ENCODE measurements at regions not wholly inside any gene's neighbourhood (a gene's known extent, or its start where the extent isn't known, plus 50 kb on each side); places are given as distances from the start of the nearest gene placed in this dataset.
"Not testable (repeated sequence)": the region's sequence is repeated elsewhere in the genome, so short reads cannot be mapped to it uniquely, and the experiment has no call there.

DNA sequence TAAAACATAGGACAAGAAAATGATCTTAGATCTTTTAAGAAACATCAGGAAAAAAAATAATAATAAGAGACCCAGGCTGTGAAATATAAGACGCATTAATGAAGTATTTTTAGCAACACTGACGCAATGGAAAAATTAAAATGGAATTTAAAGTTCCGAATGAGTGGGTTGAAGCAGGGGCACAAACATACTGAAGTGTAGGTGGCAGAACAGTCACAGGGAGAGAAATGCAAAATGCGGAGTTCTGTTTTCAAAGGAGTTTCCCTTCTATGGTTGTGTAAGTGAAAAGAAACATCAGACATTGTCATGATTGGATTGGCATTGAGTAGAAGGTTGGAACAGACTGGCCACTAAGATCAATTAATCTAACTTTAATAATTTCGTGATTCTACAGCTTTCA is 159.8 kb downstream of the CYSLTR2 start:
- TF ChIP-seq POLR2AphosphoS5 (IDR thresholded peaks at IDR 0.05; ENCODE audit: low read depth, low read length) (no peak), TAF1 (IDR thresholded peaks at IDR 0.05; ENCODE audit: borderline replicate concordance, low read depth, low read length) (no peak), POLR2A (IDR thresholded peaks at IDR 0.05; ENCODE audit: low read depth, low read length) (no peak)
- FAIRE-seq = no peak
- DNase-seq (ENCODE audit: insufficient read length) = no peak

DNA sequence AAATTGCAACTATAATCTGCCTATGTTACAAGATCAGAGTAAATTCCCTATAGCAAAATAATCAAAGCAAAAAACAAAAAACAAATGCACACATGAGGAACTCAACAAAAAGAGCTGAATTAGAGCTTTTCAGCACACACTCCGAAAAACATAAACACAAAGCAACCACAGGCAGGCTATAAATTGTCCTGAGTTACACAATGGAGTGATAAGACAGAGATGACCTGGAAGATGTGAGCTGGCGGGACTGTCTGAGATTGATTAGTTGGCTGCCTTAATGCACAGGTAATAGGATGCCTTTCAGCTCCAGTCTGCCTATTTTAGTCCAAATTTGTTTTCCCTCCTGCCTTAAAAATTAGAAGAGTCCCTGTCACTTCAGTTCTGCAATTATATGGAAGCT is 159.0 kb upstream of the FNDC3A start:
- TF ChIP-seq TAF1 (IDR thresholded peaks at IDR 0.05; ENCODE audit: borderline replicate concordance, low read depth, low read length) = no peak
- TF ChIP-seq POLR2AphosphoS5 (IDR thresholded peaks at IDR 0.05; ENCODE audit: low read depth, low read length) = no peak
- no peak for TF ChIP-seq POLR2A (IDR thresholded peaks at IDR 0.05; ENCODE audit: low read depth, low read length)
- DNase-seq (ENCODE audit: insufficient read length) = no peak
- FAIRE-seq = no peak

GRCh38 chr13:48817166-48817802 is 158.4 kb upstream of the FNDC3A start:
- FAIRE-seq = no peak
- TF ChIP-seq POLR2A (IDR thresholded peaks at IDR 0.05; ENCODE audit: low read depth, low read length) (no peak), TAF1 (IDR thresholded peaks at IDR 0.05; ENCODE audit: borderline replicate concordance, low read depth, low read length) (no peak), POLR2AphosphoS5 (IDR thresholded peaks at IDR 0.05; ENCODE audit: low read depth, low read length) (no peak)
- DNase-seq (ENCODE audit: insufficient read length) = no peak

- FAIRE-seq (no peak), DNase-seq (ENCODE audit: insufficient read length) (no peak)
- TF ChIP-seq POLR2A (IDR thresholded peaks at IDR 0.05; ENCODE audit: low read depth, low read length) = no peak
- TF ChIP-seq TAF1 (IDR thresholded peaks at IDR 0.05; ENCODE audit: borderline replicate concordance, low read depth, low read length) = no peak
- no peak for TF ChIP-seq POLR2AphosphoS5 (IDR thresholded peaks at IDR 0.05; ENCODE audit: low read depth, low read length)
These were observed 157.0 kb upstream of the FNDC3A start for GRCh38 chr13:48818495-48819356.

DNA sequence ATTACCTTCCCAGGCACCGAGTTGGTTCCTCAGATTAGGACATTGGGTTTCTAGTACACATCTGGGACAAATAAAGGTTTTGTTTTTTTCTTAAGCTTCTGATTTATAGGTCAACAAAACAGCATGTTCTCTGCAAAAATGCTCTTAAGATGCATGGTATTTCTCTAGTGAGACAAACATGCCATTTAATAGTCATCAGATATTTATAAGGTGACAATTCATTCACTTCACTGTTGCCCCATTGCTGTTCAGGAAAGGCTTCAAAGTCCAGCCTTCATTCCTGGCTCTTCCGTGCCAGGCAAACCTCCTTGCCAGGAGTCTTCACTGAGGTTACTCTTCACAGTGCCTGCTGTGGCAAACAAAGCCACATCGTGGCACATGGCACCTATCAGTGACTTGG is 156.3 kb upstream of the FNDC3A start:
- TF ChIP-seq POLR2A (IDR thresholded peaks at IDR 0.05; ENCODE audit: low read depth, low read length) = no peak
- TF ChIP-seq POLR2AphosphoS5 (IDR thresholded peaks at IDR 0.05; ENCODE audit: low read depth, low read length) = no peak
- no peak for TF ChIP-seq TAF1 (IDR thresholded peaks at IDR 0.05; ENCODE audit: borderline replicate concordance, low read depth, low read length)
- no peak for FAIRE-seq

DNA sequence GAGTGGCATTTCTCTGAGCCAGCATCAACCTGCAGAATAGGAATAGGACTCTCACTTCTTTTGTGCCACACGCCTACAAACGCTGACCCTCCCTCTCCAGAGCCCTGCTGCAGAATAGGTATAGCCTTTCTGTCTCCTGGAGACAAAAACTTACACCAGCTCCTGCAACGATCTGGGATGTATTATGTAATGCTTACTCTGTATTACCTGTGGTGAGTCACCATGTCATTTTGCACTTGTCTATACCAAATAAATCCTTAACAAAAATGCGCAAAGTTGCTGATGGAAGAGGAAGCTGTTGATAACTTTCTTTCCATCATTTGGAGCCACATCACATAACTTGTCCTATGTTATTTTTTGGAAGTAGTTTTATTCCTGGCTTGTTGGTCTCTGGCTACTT is 155.8 kb upstream of the FNDC3A start:
- TF ChIP-seq POLR2A (IDR thresholded peaks at IDR 0.05; ENCODE audit: low read depth, low read length) (no peak), TAF1 (IDR thresholded peaks at IDR 0.05; ENCODE audit: borderline replicate concordance, low read depth, low read length) (no peak), POLR2AphosphoS5 (IDR thresholded peaks at IDR 0.05; ENCODE audit: low read depth, low read length) (no peak)
- FAIRE-seq (no peak), DNase-seq (ENCODE audit: insufficient read length) (no peak)

More for the DNA sequence above, 156.3 kb upstream of the FNDC3A start:
- DNase-seq (ENCODE audit: insufficient read length) = no peak

DNA sequence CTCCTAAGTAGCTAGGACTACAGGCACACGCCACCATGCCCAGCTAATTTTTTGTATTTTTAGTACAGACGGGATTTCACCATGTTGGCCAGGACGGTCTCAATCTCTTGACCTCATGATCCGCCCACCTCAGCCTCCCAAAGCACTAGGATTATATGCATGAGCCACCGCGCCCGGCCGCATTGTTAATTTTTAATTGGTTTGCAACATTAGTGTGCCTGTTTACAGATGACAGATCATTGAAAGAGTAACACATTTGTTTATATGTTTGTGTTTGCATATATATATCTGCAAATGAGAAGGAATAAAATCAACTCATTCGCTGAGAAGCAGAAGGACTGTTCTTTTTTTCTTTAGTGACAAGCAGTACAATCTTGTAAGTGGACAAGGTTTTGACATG is 152.2 kb upstream of the FNDC3A start:
- FAIRE-seq; DNase-seq (ENCODE audit: insufficient read length): not testable (repeated sequence)

GRCh38 chr13:48826039-48826438 is 149.7 kb upstream of the FNDC3A start:
- DNase-seq (ENCODE audit: insufficient read length) (no peak), FAIRE-seq (no peak)
- TF ChIP-seq POLR2AphosphoS5 (IDR thresholded peaks at IDR 0.05; ENCODE audit: low read depth, low read length) (no peak), TAF1 (IDR thresholded peaks at IDR 0.05; ENCODE audit: borderline replicate concordance, low read depth, low read length) (no peak), POLR2A (IDR thresholded peaks at IDR 0.05; ENCODE audit: low read depth, low read length) (no peak)

DNA sequence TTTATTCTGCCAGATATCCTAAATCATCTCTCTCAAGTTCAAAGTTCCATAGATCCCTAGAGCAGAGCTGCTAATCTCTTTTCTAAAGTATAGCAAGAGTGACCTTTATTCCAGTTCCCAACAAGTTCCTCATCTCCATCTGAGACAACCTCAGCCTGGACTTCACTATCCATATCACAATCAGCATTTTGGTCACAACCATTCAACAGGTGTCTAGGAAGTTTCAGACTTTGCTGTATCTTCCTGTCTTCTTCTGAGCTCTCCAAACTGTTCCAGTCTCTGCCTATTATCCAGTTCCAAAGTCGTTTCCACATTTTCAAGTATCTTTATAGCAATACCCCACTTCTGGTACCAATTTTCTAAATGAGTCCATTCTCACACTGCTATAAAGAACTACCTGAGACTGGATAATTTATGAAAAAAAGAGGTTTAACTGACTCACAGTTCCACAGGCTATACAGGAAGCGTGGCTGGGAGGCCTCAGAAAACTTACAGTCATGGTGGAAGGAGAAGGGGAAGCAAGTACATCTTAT is 148.7 kb upstream of the FNDC3A start:
- DNase-seq (ENCODE audit: insufficient read length); FAIRE-seq: not testable (repeated sequence)

- FAIRE-seq (no peak), DNase-seq (ENCODE audit: insufficient read length) (no peak)
- TF ChIP-seq TAF1 (IDR thresholded peaks at IDR 0.05; ENCODE audit: borderline replicate concordance, low read depth, low read length) (no peak), POLR2AphosphoS5 (IDR thresholded peaks at IDR 0.05; ENCODE audit: low read depth, low read length) (no peak), POLR2A (IDR thresholded peaks at IDR 0.05; ENCODE audit: low read depth, low read length) (no peak)
These were observed 148.0 kb upstream of the FNDC3A start for GRCh38 chr13:48827709-48828108.

DNA sequence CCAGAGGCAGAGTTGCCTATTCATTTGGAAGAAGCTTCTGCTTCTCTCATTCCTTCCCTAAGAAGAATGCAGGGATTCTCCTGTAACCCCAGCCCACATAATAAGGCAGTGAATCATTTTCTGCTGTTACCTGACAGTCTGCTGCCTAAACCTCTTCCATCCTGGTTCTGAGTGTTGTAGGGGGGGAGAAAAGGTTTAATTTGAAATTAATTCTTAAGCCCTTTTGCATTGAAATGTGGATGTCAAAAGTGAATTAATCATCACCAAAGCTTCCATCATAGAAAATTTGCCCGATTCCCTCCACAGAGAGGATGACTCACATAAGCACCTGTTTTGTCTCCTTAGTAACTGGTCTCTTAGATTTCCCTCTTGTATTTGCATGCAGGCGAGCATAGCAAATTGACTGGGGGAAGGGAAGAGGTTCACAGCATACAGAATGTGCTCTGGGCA is 146.7 kb upstream of the FNDC3A start:
- FAIRE-seq (peak; percentile 36), DNase-seq (ENCODE audit: insufficient read length) (no peak)
- no peak for TF ChIP-seq POLR2A (IDR thresholded peaks at IDR 0.05; ENCODE audit: low read depth, low read length)
- TF ChIP-seq POLR2AphosphoS5 (IDR thresholded peaks at IDR 0.05; ENCODE audit: low read depth, low read length) = no peak
- TF ChIP-seq TAF1 (IDR thresholded peaks at IDR 0.05; ENCODE audit: borderline replicate concordance, low read depth, low read length) = no peak

GRCh38 chr13:48829536-48829935 is 146.2 kb upstream of the FNDC3A start:
- DNase-seq (ENCODE audit: insufficient read length) (no peak), FAIRE-seq (no peak)
- TF ChIP-seq POLR2AphosphoS5 (IDR thresholded peaks at IDR 0.05; ENCODE audit: low read depth, low read length) (no peak), POLR2A (IDR thresholded peaks at IDR 0.05; ENCODE audit: low read depth, low read length) (no peak), TAF1 (IDR thresholded peaks at IDR 0.05; ENCODE audit: borderline replicate concordance, low read depth, low read length) (no peak)
